IMR-90 (cell line): ENCODE measurements at regions not wholly inside any gene's neighbourhood (a gene's known extent, or its start where the extent isn't known, plus 50 kb on each side); places are given as distances from the start of the nearest gene placed in this dataset.

Experiments
- ATAC-seq: fragments of 200-7000 bp; cut with Tn5 transposase; 2 replicates; pipeline ENCODE4 v1.9.1; 2020; ENCODE audit warnings: low read depth, mild to moderate bottlenecking, moderate library complexity
- BruUV-seq: library from RNA; stranded (reverse); fragments of 400-500 nt; replicated peaks from 2 replicates; lab custom pipeline; 2021; lab: Mats Ljungman, UMichigan
- CTCF ChIA-PET: fragments of 300-600 bp; formaldehyde crosslinking; extraction: SDS; loops from one replicate; lab custom pipeline; 2021; ENCODE audit warnings: antibody characterized with exemption; lab: Yijun Ruan, JAX
- POLR2A ChIA-PET: fragments of 300-600 bp; sonication (Branson Sonifier 250); formaldehyde crosslinking; loops from one replicate; lab custom pipeline; 2022; ENCODE audit warnings: antibody characterized with exemption; ENCODE audit not compliant: unreplicated experiment; lab: Charles Lee
- DNase-seq: peaks from one replicate; pipeline ENCODE4 v3.0.0; 2013
- H2AFZ ChIP-seq: replicated peaks from 2 replicates; pipeline ENCODE3; 2013; ENCODE audit warnings: low read length, mild to moderate bottlenecking; ENCODE audit not compliant: poor library complexity
- H2AK5ac ChIP-seq: 2 replicates; pipeline ENCODE4 v1.6.1; 2013; ENCODE audit warnings: low read depth, low read length, inconsistent platforms
- H2AK9ac ChIP-seq: replicated peaks from 2 replicates; pipeline ENCODE3; 2013; ENCODE audit warnings: mild to moderate bottlenecking, low read depth, low read length, moderate library complexity; ENCODE audit not compliant: poor library complexity
- H2BK120ac ChIP-seq: 2 replicates; pipeline ENCODE4 v1.6.1; 2013; ENCODE audit warnings: low read depth, low read length, inconsistent platforms
- H2BK15ac ChIP-seq: 3 replicates; pipeline ENCODE4 v1.6.1; 2013; ENCODE audit warnings: low read depth, low read length, inconsistent platforms
- H2BK20ac ChIP-seq: 2 replicates; pipeline ENCODE4 v1.6.1; 2013; ENCODE audit warnings: low read depth, mild to moderate bottlenecking, inconsistent platforms, low read length, moderate library complexity
- H2BK5ac ChIP-seq: 2 replicates; pipeline ENCODE4 v1.6.1; 2013; ENCODE audit warnings: mild to moderate bottlenecking, low read depth, low read length, inconsistent platforms; ENCODE audit not compliant: poor library complexity, severe bottlenecking
- H3K14ac ChIP-seq: replicated peaks from 2 replicates; pipeline ENCODE4 v1.6.1; 2013; ENCODE audit warnings: low read depth, low read length, inconsistent platforms
- H3K18ac ChIP-seq: 2 replicates; pipeline ENCODE4 v1.6.1; 2013; ENCODE audit warnings: low read depth, low read length, control low read depth
- H3K23ac ChIP-seq: 2 replicates; pipeline ENCODE4 v1.6.1; 2013; ENCODE audit warnings: low read depth, low read length, inconsistent platforms
- H3K27ac ChIP-seq: 2 replicates; pipeline ENCODE4 v1.5.1; 2013; ENCODE audit warnings: mild to moderate bottlenecking, control low read depth, low read length; ENCODE audit not compliant: insufficient read depth
- H3K27me3 ChIP-seq: 2 replicates; pipeline ENCODE4 v1.6.1; 2013; ENCODE audit warnings: low read length; ENCODE audit not compliant: control insufficient read depth, insufficient read depth
- H3K36me3 ChIP-seq: 2 replicates; pipeline ENCODE4 v1.6.1; 2013; ENCODE audit warnings: low read length, mixed read lengths; ENCODE audit not compliant: control insufficient read depth, insufficient read depth
- H3K4ac ChIP-seq: 2 replicates; pipeline ENCODE4 v1.6.1; 2013; ENCODE audit warnings: low read depth, low read length, inconsistent platforms
- H3K4me1 ChIP-seq: 2 replicates; pipeline ENCODE4 v1.6.1; 2013; ENCODE audit warnings: low read length, mixed read lengths; ENCODE audit not compliant: control insufficient read depth, insufficient read depth
- H3K4me2 ChIP-seq: 2 replicates; pipeline ENCODE4 v1.6.1; 2013; ENCODE audit warnings: low read depth, mild to moderate bottlenecking, control low read depth, low read length, moderate library complexity
- H3K4me3 ChIP-seq: 2 replicates; pipeline ENCODE4 v1.5.1; 2013; ENCODE audit warnings: low read depth, mild to moderate bottlenecking, control low read depth, low read length, moderate library complexity; ENCODE audit not compliant: insufficient read depth
- H3K56ac ChIP-seq: 2 replicates; pipeline ENCODE4 v1.6.1; 2013; ENCODE audit warnings: low read length, inconsistent platforms; ENCODE audit not compliant: insufficient read depth; ENCODE audit errors: extremely low read depth
- H3K79me1 ChIP-seq, 2 experiments: 2 replicates each; pipeline ENCODE4 v1.6.1; 2013; ENCODE audit warnings: low read length in 2 of 2, inconsistent platforms in 1 of 2, low read depth in 1 of 2
- H3K9ac ChIP-seq: 2 replicates; pipeline ENCODE4 v1.6.1; 2013; ENCODE audit warnings: low read depth, low read length, control low read depth
- H3K9me1 ChIP-seq: 2 replicates; pipeline ENCODE4 v1.6.1; 2013; ENCODE audit warnings: low read length, inconsistent platforms; ENCODE audit not compliant: insufficient read depth
- H3K9me3 ChIP-seq: 2 replicates; pipeline ENCODE4 v1.6.1; 2013; ENCODE audit warnings: low read length; ENCODE audit not compliant: control insufficient read depth, insufficient read depth
- H4K20me1 ChIP-seq: 2 replicates; pipeline ENCODE4 v1.6.1; 2013; ENCODE audit warnings: low read length, inconsistent platforms; ENCODE audit not compliant: insufficient read depth
- H4K5ac ChIP-seq: 2 replicates; pipeline ENCODE4 v1.6.1; 2013; ENCODE audit warnings: mild to moderate bottlenecking, low read depth, low read length, control low read depth
- H4K8ac ChIP-seq, 2 experiments: 2 replicates each; pipeline ENCODE4 v1.6.1; 2013; ENCODE audit warnings: low read depth in 2 of 2, low read length in 2 of 2, control low read depth in 1 of 2, inconsistent platforms in 1 of 2
- H4K91ac ChIP-seq: 2 replicates; pipeline ENCODE4 v1.6.1; 2013; ENCODE audit warnings: low read depth, low read length, inconsistent platforms; ENCODE audit not compliant: insufficient read depth
- BHLHE40 ChIP-seq: fragments of 150-350 bp; IDR thresholded peaks from 2 replicates; pipeline ENCODE4 v1.6.1; 2016; ENCODE audit warnings: mild to moderate bottlenecking, low read depth, low read length
- CEBPB ChIP-seq: IDR thresholded peaks from 2 replicates; pipeline ENCODE4 v1.6.1; 2012; ENCODE audit warnings: low read depth, low read length, improper control_type of control experiment
- CHD1 ChIP-seq: IDR thresholded peaks from 2 replicates; pipeline ENCODE4 v1.6.1; 2012; ENCODE audit warnings: low read depth, low read length, improper control_type of control experiment
- CTCF ChIP-seq: conservative IDR thresholded peaks from 2 replicates; pipeline ENCODE4 v1.5.1; 2012; ENCODE audit warnings: mild to moderate bottlenecking, low read depth, low read length, improper control_type of control experiment
- ELK1 ChIP-seq: fragments of 150-350 bp; IDR thresholded peaks from 2 replicates; pipeline ENCODE4 v1.6.1; 2016; ENCODE audit warnings: low read depth, mild to moderate bottlenecking, low read length, moderate library complexity, borderline replicate concordance
- FOS ChIP-seq: fragments of 150-350 bp; IDR thresholded peaks from 2 replicates; pipeline ENCODE4 v1.6.1; 2016; ENCODE audit warnings: low read depth, low read length
- MAFK ChIP-seq: IDR thresholded peaks from 2 replicates; pipeline ENCODE4 v1.6.1; 2012; ENCODE audit warnings: low read depth, low read length, improper control_type of control experiment
- MAZ ChIP-seq: IDR thresholded peaks from 2 replicates; pipeline ENCODE4 v1.6.1; 2012; ENCODE audit warnings: low read depth, mild to moderate bottlenecking, low read length, improper control_type of control experiment, moderate library complexity, borderline replicate concordance
- MXI1 ChIP-seq: IDR thresholded peaks from 2 replicates; pipeline ENCODE4 v1.6.1; 2012; ENCODE audit warnings: low read depth, mild to moderate bottlenecking, low read length, moderate library complexity, borderline replicate concordance
- NFE2L2 ChIP-seq: fragments of 150-350 bp; IDR thresholded peaks from 2 replicates; pipeline ENCODE4 v1.6.1; 2016; ENCODE audit warnings: low read depth, mild to moderate bottlenecking, low read length
- POLR2A ChIP-seq: IDR thresholded peaks from 2 replicates; pipeline ENCODE4 v1.6.1; 2012; ENCODE audit warnings: mild to moderate bottlenecking, low read depth, low read length
- RAD21 ChIP-seq: IDR thresholded peaks from 2 replicates; pipeline ENCODE4 v1.6.1; 2012; ENCODE audit warnings: low read length, improper control_type of control experiment
- RCOR1 ChIP-seq: IDR thresholded peaks from 2 replicates; pipeline ENCODE4 v1.6.1; 2012; ENCODE audit warnings: mild to moderate bottlenecking, low read length, improper control_type of control experiment; ENCODE audit not compliant: insufficient replicate concordance
- RFX5 ChIP-seq: IDR thresholded peaks from 2 replicates; pipeline ENCODE4 v1.8.0; 2012; ENCODE audit warnings: low read depth, mild to moderate bottlenecking, low read length, moderate library complexity
- SMC3 ChIP-seq: fragments of 150-350 bp; IDR thresholded peaks from 2 replicates; pipeline ENCODE4 v1.6.1; 2016; ENCODE audit warnings: low read depth, mild to moderate bottlenecking, antibody characterized with exemption, low read length, moderate library complexity
- USF2 ChIP-seq: fragments of 150-350 bp; IDR thresholded peaks from 2 replicates; pipeline ENCODE4 v1.6.1; 2017; ENCODE audit warnings: mild to moderate bottlenecking, antibody characterized with exemption, low read length, low read depth
- WGBS, 2 experiments: methylation state at CpG; one replicate each; pipeline versions ENCODE4 v1.1.5 to v1.1.7; 2013; ENCODE audit warnings: missing lambda C conversion rate in 2 of 2; ENCODE audit not compliant: insufficient read length in 1 of 2; ENCODE audit errors: extremely low coverage in 2 of 2; 5-methylcytosine and 5-hydroxymethylcytosine counted together
- dilution Hi-C: fragments of 300-500 bp; cut with HindIII; formaldehyde crosslinking; loops from one replicate; pipeline ENCODE4 v1.14.3; 2018; ENCODE audit warnings: low sequenced_read_pairs; ENCODE audit not compliant: unreplicated experiment
- in situ Hi-C: fragments of 300-500 bp; cut with MboI; formaldehyde crosslinking; loops from 3 replicates; pipeline ENCODE4 v1.14.3; 2019; ENCODE audit warnings: low sequenced_read_pairs, inconsistent platforms, mixed read lengths
- intact Hi-C: fragments of 100-400 bp; cut with micrococcal nuclease; formaldehyde crosslinking; loops from 2 replicates; pipeline ENCODE4 v1.10.0; 2022

- POLR2A ChIA-PET = no interaction called here
- BruUV-seq = no TSS peak
- in situ Hi-C loops (no loop called here), intact Hi-C loops (no loop called here), dilution Hi-C loops (no loop called here)
- Histone ChIP-seq H3K18ac (no peak overlapping the region), H3K27ac (no peak overlapping the region), H3K4ac (no peak overlapping the region), H2AK5ac (no peak overlapping the region), H3K4me2 (no peak overlapping the region), H3K14ac (no peak overlapping the region), H2BK5ac (no peak overlapping the region), H3K23ac (no peak overlapping the region), H3K36me3 (no peaks in the 10 kb centered on the region), H4K5ac (no peak overlapping the region), H3K9ac (no peak overlapping the region), H3K9me3 (no peaks in the 10 kb centered on the region), H2BK120ac (no peak overlapping the region), H3K27me3 (no peaks in the 10 kb centered on the region), H4K91ac (no peak overlapping the region), H4K20me1 (no peaks in the 10 kb centered on the region), H2AK9ac (no peak overlapping the region), H3K4me3 (no peak overlapping the region), H3K9me1 (no peaks in the 10 kb centered on the region), H3K56ac (no peak overlapping the region), H2AFZ (no peak overlapping the region), H3K4me1 (no peaks in the 10 kb centered on the region), H2BK20ac (no peak overlapping the region), H2BK15ac (no peak overlapping the region), H4K8ac (no peak overlapping the region), H3K79me1 (no peaks in the 10 kb centered on the region)
- no peak for DNase-seq
- no CpG with 5 or more reads among the region's 6 CpGs for WGBS, 2 experiments
- no peak for ATAC-seq
- CTCF ChIA-PET = no interaction called here
- no peak for TF ChIP-seq FOS
- no peak for TF ChIP-seq RFX5
- no peak for TF ChIP-seq CEBPB
- TF ChIP-seq ELK1 = no peak
- TF ChIP-seq USF2 = no peak
- TF ChIP-seq RCOR1 = no peak
- TF ChIP-seq CTCF = no peak
- TF ChIP-seq POLR2A = no peak
- no peak for TF ChIP-seq RAD21
- TF ChIP-seq MAZ = no peak
- no peak for TF ChIP-seq NFE2L2
- no peak for TF ChIP-seq SMC3
- no peak for TF ChIP-seq MXI1
- no peak for TF ChIP-seq BHLHE40
- no peak for TF ChIP-seq MAFK
- TF ChIP-seq CHD1 = no peak
Measured at GRCh38 chr6:98037571-98037970, 754.6 kb upstream of the MMS22L start.
